ENCODE measurements at regions not wholly inside any gene's neighbourhood (a gene's known extent, or its start where the extent isn't known, plus 50 kb on each side); places are given as distances from the start of the nearest gene placed in this dataset.

DNA sequence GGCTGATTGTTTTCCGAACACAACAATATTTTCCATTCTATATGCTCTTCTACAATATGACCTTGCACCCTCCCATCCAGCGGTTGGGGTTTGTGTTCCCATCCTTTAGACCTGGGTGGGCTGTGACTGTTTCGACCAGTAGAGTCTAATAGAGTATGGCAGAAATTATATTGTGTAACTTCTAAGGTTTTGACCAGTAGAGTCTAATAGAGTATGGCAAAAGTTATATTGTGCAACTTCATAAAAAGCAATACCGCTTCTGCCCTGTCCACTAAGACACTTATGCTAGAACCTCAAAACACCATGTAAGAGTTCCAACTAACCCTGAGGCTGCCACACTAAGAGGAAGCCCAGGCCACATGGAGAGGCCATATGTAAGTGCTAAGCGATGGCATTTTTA is 719.7 kb upstream of the TBX3 start:
- H3K9me3 ChIP-seq (replicated peaks in 1 of 2; ENCODE audit: control insufficient read depth in 1 of 2, insufficient read depth in 1 of 2, low read length in 2 of 2): no peaks in the 10 kb centered on the region

DNA sequence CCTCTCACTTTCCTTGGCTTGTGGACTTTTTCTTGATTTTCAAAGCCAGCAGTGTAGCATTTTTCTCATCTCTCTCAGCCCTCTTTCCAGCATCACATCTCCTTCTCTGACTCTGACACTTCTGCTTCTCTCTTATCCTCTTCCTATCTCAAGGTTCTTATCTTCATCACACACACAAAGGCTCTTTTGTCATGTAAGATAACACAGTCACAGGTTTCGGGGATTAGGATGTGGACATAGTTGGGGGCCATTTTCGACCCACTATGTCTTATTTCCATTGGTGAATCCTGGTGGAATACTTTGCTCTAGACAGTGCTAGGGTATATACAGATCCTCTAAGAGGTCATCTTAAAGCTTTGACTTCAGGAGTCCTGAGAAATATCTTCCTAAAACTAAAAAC is 719.3 kb upstream of the TBX3 start:
- no CpG with 5 or more reads among the region's 2 CpGs for WGBS (ENCODE audit: insufficient coverage)
- intact Hi-C loops (cut with micrococcal nuclease): no loop called here
- no peaks in the 10 kb centered on the region for H3K4me1 Mint-ChIP-seq
- no peak overlapping the region for H3K4me3 ChIP-seq (replicated peaks in 1 of 3; ENCODE audit: low read depth in 2 of 3, low read length in 3 of 3)
- no peak for DNase-seq
- no peaks in the 10 kb centered on the region for H4K20me1 ChIP-seq (ENCODE audit: insufficient read depth, low read length)
- H3K27me3 Mint-ChIP-seq (ENCODE audit: low read depth in 3 of 3): peaks cover 4 to 10% (median 5%) of the 10 kb centered on the region in 3 donors
- H3K9ac ChIP-seq (ENCODE audit: insufficient read depth, low read length, poor library complexity, severe bottlenecking): no peak overlapping the region
- no peaks in the 10 kb centered on the region for H3K79me2 ChIP-seq (ENCODE audit: insufficient read depth, low read length)
- H3K27me3 ChIP-seq (ENCODE audit: control insufficient read depth in 2 of 2, insufficient read depth in 2 of 2, low read length in 2 of 2): no peaks in the 10 kb centered on the region
- H3K36me3 Mint-ChIP-seq: no peaks in the 10 kb centered on the region
- no peak overlapping the region for H3K27ac ChIP-seq (ENCODE audit: low read depth in 1 of 2, low read length in 2 of 2)
- H3K36me3 ChIP-seq (replicated peaks in 1 of 2; ENCODE audit: control insufficient read depth in 1 of 2, insufficient read depth in 2 of 2, low read length in 2 of 2): no peaks in the 10 kb centered on the region
- H3K4me2 ChIP-seq (replicated peaks; ENCODE audit: extremely low read depth, low read length, poor library complexity, severe bottlenecking): no peak overlapping the region
- no peak overlapping the region for H3K4me3 Mint-ChIP-seq
- TF ChIP-seq, protein P1, sequence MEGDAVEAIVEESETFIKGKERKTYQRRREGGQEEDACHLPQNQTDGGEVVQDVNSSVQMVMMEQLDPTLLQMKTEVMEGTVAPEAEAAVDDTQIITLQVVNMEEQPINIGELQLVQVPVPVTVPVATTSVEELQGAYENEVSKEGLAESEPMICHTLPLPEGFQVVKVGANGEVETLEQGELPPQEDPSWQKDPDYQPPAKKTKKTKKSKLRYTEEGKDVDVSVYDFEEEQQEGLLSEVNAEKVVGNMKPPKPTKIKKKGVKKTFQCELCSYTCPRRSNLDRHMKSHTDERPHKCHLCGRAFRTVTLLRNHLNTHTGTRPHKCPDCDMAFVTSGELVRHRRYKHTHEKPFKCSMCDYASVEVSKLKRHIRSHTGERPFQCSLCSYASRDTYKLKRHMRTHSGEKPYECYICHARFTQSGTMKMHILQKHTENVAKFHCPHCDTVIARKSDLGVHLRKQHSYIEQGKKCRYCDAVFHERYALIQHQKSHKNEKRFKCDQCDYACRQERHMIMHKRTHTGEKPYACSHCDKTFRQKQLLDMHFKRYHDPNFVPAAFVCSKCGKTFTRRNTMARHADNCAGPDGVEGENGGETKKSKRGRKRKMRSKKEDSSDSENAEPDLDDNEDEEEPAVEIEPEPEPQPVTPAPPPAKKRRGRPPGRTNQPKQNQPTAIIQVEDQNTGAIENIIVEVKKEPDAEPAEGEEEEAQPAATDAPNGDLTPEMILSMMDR (IDR thresholded peaks at IDR 0.05): no peak
- H3K9me3 ChIP-seq (replicated peaks in 1 of 2; ENCODE audit: control insufficient read depth in 1 of 2, insufficient read depth in 1 of 2, low read length in 2 of 2): no peaks in the 10 kb centered on the region
- no peak overlapping the region for H2AFZ ChIP-seq (ENCODE audit: insufficient read depth, low read depth, low read length, poor library complexity, severe bottlenecking)
- H3K4me1 ChIP-seq (ENCODE audit: control insufficient read depth in 1 of 2, insufficient read depth in 2 of 2, low read length in 2 of 2): no peaks in the 10 kb centered on the region
- peaks cover 0 to 3% (median 0%) of the 10 kb centered on the region in 7 donors for H3K9me3 Mint-ChIP-seq
- H3K27ac Mint-ChIP-seq: no peak overlapping the region

More for the DNA sequence above, 719.7 kb upstream of the TBX3 start:
- 92% methylated on average over 2 of the region's 5 CpGs for WGBS (ENCODE audit: insufficient coverage)
- Mint-ChIP-seq H3K4me1 (no peaks in the 10 kb centered on the region), H3K27me3 (ENCODE audit: low read depth in 3 of 3) (peaks cover 4 to 10% (median 5%) of the 10 kb centered on the region in 3 donors), H3K9me3 (peaks cover 0 to 3% (median 0%) of the 10 kb centered on the region in 7 donors), H3K36me3 (no peaks in the 10 kb centered on the region), H3K27ac (no peak overlapping the region), H3K4me3 (no peak overlapping the region)
- no peaks in the 10 kb centered on the region for H4K20me1 ChIP-seq (ENCODE audit: insufficient read depth, low read length)
- intact Hi-C loops (cut with micrococcal nuclease): no loop called here
- no peak overlapping the region for H3K4me3 ChIP-seq (replicated peaks in 1 of 3; ENCODE audit: low read depth in 2 of 3, low read length in 3 of 3)
- no peak overlapping the region for H3K4me2 ChIP-seq (replicated peaks; ENCODE audit: extremely low read depth, low read length, poor library complexity, severe bottlenecking)
- H3K79me2 ChIP-seq (ENCODE audit: insufficient read depth, low read length): no peaks in the 10 kb centered on the region
- H2AFZ ChIP-seq (ENCODE audit: insufficient read depth, low read depth, low read length, poor library complexity, severe bottlenecking): no peak overlapping the region
- no peaks in the 10 kb centered on the region for H3K27me3 ChIP-seq (ENCODE audit: control insufficient read depth in 2 of 2, insufficient read depth in 2 of 2, low read length in 2 of 2)
- H3K27ac ChIP-seq (ENCODE audit: low read depth in 1 of 2, low read length in 2 of 2): no peak overlapping the region
- H3K36me3 ChIP-seq (replicated peaks in 1 of 2; ENCODE audit: control insufficient read depth in 1 of 2, insufficient read depth in 2 of 2, low read length in 2 of 2): no peaks in the 10 kb centered on the region
- no peaks in the 10 kb centered on the region for H3K4me1 ChIP-seq (ENCODE audit: control insufficient read depth in 1 of 2, insufficient read depth in 2 of 2, low read length in 2 of 2)
- no peak overlapping the region for H3K9ac ChIP-seq (ENCODE audit: insufficient read depth, low read length, poor library complexity, severe bottlenecking)
- DNase-seq: no peak
- TF ChIP-seq, protein P1 (IDR thresholded peaks at IDR 0.05): no peak
